MM.1S (cell line): ENCODE measurements at regions not wholly inside any gene's neighbourhood (a gene's known extent, or its start where the extent isn't known, plus 50 kb on each side); places are given as distances from the start of the nearest gene placed in this dataset.

ENCODE experiments used
- EZH2 ChIP-seq: fragments of 300-600 bp; sonication (generic); optimal IDR thresholded peaks from 2 replicates; pipeline ENCODE3; 2017; ENCODE audit warnings: low read depth, mild to moderate bottlenecking, antibody characterized with exemption, low read length, mixed read lengths
- TF ChIP-seq, protein P1 (sequence below): fragments of 300-600 bp; sonication (generic); IDR thresholded peaks from 2 replicates; pipeline ENCODE4 v1.5.1; 2016; ENCODE audit warnings: antibody characterized with exemption, low read length, mixed read lengths

DNA sequence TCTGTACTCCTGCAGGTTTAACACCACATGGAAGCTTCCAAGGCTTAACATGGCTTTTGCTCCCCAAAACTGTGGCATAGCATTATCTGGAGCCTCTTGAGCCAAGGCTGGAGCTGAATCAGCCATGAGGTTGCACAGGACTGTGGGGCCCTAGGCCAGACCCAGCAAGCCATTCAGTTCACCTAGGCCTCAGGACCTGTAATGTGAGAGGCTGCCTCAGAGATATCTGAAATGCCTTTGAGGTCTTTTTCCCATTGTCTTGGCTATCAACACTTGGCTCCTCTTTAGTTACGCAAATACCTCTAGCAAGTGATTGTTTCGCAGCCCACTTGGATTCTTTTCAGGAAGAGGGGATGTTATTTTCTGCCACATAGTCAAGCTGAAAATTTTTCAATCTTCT is 72.0 kb downstream of the VPREB1 start:
- TF ChIP-seq, protein P1, sequence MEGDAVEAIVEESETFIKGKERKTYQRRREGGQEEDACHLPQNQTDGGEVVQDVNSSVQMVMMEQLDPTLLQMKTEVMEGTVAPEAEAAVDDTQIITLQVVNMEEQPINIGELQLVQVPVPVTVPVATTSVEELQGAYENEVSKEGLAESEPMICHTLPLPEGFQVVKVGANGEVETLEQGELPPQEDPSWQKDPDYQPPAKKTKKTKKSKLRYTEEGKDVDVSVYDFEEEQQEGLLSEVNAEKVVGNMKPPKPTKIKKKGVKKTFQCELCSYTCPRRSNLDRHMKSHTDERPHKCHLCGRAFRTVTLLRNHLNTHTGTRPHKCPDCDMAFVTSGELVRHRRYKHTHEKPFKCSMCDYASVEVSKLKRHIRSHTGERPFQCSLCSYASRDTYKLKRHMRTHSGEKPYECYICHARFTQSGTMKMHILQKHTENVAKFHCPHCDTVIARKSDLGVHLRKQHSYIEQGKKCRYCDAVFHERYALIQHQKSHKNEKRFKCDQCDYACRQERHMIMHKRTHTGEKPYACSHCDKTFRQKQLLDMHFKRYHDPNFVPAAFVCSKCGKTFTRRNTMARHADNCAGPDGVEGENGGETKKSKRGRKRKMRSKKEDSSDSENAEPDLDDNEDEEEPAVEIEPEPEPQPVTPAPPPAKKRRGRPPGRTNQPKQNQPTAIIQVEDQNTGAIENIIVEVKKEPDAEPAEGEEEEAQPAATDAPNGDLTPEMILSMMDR = no peak
- TF ChIP-seq EZH2 = no peak
